GM12891 (cell line): ENCODE measurements at regions not wholly inside any gene's neighbourhood (a gene's known extent, or its start where the extent isn't known, plus 50 kb on each side); places are given as distances from the start of the nearest gene placed in this dataset.

ENCODE experiments used
- POLR2A ChIP-seq: IDR thresholded peaks from 2 replicates; pipeline ENCODE4 v1.6.1; 2011; ENCODE audit warnings: low read depth, low read length, control low read depth
- POLR2AphosphoS5 ChIP-seq: IDR thresholded peaks from 2 replicates; pipeline ENCODE4 v1.6.1; 2011; ENCODE audit warnings: low read depth, low read length, control low read depth
- POU2F2 ChIP-seq: IDR thresholded peaks from 2 replicates; pipeline ENCODE4 v1.6.1; 2011; ENCODE audit warnings: low read depth, mild to moderate bottlenecking, control low read depth, low read length, moderate library complexity
- TAF1 ChIP-seq: IDR thresholded peaks from 2 replicates; pipeline ENCODE4 v1.6.1; 2011; ENCODE audit warnings: low read depth, low read length, control low read depth

DNA sequence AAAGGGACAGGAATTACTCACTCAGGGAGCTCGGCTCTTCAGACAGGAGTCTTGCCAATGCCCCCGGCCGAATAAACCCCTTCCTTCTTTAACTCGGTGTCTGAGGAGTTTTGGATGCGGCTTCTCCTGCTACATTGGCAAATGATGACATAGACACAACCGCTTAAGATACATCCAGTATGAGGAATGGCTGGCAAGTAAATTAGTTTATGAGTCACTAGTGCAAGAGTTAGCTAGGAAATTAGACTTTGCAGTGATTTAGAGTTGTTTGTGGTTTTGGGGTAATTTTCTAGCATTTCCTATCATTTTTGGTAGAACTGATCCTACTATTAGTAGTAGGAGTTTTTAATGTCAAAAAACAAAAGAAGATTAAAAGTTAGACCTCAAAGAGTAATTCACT, 166.2 kb downstream of the SLITRK1 start:
- TF ChIP-seq POLR2AphosphoS5 = no peak
- TF ChIP-seq POLR2A = no peak
- no peak for TF ChIP-seq POU2F2
- TF ChIP-seq TAF1 = no peak
